ENCODE measurements at regions not wholly inside any gene's neighbourhood (a gene's known extent, or its start where the extent isn't known, plus 50 kb on each side); places are given as distances from the start of the nearest gene placed in this dataset.

DNA sequence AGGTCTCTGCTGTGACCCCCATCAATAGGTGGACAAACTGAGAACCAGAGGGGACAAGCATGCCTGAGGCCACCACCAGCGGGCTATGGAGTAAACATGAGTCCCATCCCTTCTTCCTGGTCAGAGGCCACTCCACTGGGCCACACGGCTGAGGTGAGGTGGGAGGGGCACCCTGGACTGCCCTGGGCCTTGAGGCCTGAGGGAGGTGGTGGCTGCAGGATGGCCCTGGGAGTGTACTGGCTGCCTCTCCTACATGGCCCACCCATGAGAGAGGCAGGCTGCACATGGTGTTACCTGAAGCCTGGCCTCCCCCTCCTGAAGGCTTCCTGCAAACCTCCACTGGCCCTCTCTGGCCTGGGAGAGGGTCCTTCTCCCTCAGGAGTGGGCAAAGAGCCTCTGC, 222.4 kb downstream of the TUBA3C start:
- TF ChIP-seq, protein P1, sequence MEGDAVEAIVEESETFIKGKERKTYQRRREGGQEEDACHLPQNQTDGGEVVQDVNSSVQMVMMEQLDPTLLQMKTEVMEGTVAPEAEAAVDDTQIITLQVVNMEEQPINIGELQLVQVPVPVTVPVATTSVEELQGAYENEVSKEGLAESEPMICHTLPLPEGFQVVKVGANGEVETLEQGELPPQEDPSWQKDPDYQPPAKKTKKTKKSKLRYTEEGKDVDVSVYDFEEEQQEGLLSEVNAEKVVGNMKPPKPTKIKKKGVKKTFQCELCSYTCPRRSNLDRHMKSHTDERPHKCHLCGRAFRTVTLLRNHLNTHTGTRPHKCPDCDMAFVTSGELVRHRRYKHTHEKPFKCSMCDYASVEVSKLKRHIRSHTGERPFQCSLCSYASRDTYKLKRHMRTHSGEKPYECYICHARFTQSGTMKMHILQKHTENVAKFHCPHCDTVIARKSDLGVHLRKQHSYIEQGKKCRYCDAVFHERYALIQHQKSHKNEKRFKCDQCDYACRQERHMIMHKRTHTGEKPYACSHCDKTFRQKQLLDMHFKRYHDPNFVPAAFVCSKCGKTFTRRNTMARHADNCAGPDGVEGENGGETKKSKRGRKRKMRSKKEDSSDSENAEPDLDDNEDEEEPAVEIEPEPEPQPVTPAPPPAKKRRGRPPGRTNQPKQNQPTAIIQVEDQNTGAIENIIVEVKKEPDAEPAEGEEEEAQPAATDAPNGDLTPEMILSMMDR (IDR thresholded peaks at IDR 0.05; ENCODE audit: borderline replicate concordance, insufficient read depth, low read depth, low read length): no peak
- no peak overlapping the region for H3K4me3 ChIP-seq (ENCODE audit: low read depth, low read length)

DNA sequence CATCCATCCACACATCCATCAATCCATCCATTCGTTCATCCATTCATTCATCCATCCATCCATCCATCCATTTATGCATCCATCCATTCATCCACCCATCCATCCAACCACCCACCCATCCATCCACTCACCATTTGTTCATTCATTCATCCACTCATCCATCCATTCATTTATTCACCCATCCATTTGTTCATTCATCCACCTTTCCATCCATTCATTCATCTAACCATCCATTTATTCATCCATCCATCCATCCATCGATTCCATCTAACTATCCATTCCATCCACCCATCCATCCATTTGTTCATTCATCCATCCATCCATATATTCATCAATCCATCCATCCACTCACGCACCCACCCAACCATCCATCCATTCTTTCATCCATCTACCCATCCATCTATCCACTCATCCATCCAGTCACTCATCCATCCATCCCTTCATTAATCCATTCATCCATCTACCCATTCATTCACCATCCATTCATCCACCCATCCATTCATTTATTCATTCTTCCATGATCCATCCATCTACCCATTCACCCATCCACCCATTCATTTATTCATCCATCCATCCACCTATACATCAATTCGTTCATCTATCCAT, 225.0 kb downstream of the TUBA3C start:
- no peak overlapping the region for H3K4me3 ChIP-seq (ENCODE audit: low read depth, low read length)

DNA sequence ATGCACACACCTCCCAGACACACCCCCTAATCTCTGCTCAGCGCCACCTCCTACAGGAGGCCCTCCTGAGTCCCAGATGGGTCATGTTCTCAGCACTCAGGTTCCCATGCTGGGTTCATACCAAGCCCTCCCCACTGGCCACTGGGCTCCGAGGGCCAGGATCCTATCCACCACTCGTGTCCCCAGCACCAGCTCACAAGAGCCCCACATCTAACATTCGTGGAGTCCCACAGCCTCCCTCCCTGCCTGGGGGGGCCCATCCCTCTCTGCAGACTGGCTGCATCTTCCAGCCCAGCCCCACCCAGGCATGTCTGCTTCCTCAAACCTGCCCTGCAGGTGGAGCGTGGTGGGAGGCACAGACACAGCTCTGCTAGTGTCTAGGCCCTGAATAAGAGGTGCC, 227.4 kb downstream of the TUBA3C start:
- TF ChIP-seq, protein P1 (IDR thresholded peaks at IDR 0.05; ENCODE audit: borderline replicate concordance, insufficient read depth, low read depth, low read length): no peak

More for the DNA sequence above, 225.0 kb downstream of the TUBA3C start:
- TF ChIP-seq, protein P1 (IDR thresholded peaks at IDR 0.05; ENCODE audit: borderline replicate concordance, insufficient read depth, low read depth, low read length): no peak

DNA sequence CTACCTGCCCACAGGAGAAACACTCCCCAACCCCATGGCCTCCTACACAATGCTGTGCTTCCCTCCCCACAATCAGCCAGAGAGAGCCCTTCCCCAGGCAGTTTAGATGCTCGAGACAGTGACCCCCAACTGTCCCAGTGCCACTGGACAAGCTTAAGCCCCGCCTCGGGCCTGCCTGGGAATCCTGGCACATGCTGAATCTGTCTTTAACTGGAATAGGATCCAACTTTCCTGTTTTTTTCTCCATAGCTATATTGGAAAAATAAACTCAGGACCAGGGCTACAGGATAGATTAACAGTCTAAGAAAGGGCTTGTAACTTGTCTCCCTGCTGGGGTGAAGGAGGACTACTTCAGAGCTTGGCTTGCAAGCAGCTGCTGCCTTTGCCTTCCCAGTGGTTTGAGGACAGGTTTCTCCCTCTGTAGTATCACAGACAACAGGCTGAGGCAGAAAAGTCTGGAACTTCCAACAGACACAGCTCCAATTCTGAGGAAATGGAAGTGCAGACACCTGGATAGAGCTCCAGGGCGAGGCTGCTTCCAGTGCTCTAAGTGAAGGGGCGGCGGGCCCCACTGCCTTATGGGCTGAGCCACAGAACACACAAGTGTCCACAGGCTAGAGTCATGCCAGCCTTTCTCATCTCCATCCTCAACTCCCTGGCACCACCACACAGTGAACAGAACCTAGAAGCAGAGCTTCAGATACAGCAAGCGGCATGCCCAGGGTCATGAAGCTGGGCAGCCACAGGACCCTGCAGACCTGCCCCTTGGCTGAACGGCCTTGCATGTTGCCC, 228.3 kb downstream of the TUBA3C start:
- TF ChIP-seq, protein P1 (IDR thresholded peaks at IDR 0.05; ENCODE audit: borderline replicate concordance, insufficient read depth, low read depth, low read length): no peak

More for the DNA sequence above, 227.4 kb downstream of the TUBA3C start:
- H3K4me3 ChIP-seq (ENCODE audit: low read depth, low read length): no peak overlapping the region

DNA sequence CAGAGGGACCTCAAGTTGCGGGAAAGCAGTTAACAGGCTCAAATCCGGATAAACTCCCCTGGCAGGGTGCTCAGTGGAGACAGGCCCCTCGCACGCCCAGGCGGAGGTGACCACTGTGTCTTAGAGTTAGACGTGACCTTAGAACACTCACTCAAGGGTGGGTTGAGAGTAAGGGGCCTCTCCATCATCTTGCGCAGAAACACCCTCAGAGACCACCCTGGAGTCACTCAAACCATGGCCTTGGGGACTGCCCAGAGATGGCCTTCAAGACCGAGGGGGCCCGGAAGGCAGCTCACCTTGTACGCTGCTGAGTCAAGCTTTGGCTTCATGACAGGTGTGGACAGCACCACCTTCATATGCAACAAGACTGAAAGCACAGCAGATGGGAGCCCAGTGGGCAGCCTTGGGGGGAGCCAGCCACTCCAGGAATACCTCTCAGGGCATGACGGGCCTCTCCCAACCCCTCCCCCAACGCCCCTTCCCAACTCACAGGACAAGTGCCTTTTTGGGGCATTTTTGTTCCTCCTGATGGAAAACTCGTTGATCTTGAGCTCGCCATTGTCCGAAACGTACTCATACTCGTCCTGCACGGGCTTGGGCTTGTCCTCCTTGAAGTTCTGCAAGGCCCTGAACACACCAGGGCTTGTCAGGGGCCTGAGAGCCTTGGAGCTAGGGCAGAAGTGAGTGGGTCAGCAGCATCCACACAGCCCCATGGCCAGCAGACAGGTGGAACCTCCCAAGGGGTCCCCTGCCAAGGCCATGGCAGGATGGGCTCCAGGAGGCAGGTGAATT, 229.2 kb downstream of the TUBA3C start:
- TF ChIP-seq, protein P1 (IDR thresholded peaks at IDR 0.05; ENCODE audit: borderline replicate concordance, insufficient read depth, low read depth, low read length): no peak
- no peak overlapping the region for H3K4me3 ChIP-seq (ENCODE audit: low read depth, low read length)

More for the DNA sequence above, 228.3 kb downstream of the TUBA3C start:
- H3K4me3 ChIP-seq (ENCODE audit: low read depth, low read length): no peak overlapping the region

DNA sequence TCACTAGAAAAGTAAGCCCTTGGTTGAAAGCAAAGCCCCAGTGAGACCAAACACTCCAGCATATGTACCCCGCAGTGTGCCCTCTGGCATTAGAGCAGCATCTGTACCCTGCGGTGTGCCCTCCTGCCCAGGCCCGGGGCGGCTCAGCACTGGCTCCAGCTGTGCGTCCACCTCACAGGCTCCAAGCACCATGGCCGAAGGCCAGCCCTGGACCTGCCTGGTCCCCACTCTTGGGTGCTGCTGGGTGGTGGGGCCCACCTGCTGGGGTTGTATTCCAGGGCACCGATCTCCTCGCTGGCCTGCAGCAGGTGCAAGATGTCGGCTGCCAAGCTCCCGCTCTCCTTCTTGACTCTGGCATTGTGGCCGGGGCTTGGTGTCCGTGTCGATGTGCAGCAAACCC, 230.2 kb downstream of the TUBA3C start:
- TF ChIP-seq, protein P1 (IDR thresholded peaks at IDR 0.05; ENCODE audit: borderline replicate concordance, insufficient read depth, low read depth, low read length): no peak
- no peak overlapping the region for H3K4me3 ChIP-seq (ENCODE audit: low read depth, low read length)

Data from GM12875 (cell line).